ENCODE measurements at regions not wholly inside any gene's neighbourhood (a gene's known extent, or its start where the extent isn't known, plus 50 kb on each side); places are given as distances from the start of the nearest gene placed in this dataset.

GRCh38 chr21:35136106-35136505 is 87.0 kb upstream of the RUNX1 start:
- no TSS peak for BruUV-seq (replicated peaks)
- Histone ChIP-seq H3K9me3 (ENCODE audit: low read length) (no peaks in the 10 kb centered on the region), H3K4me3 (ENCODE audit: low read depth, low read length, poor library complexity, severe bottlenecking) (no peak overlapping the region), H3K4me1 (ENCODE audit: insufficient read depth, low read length, poor library complexity, severe bottlenecking) (peaks cover 19% of the 10 kb centered on the region), H3K79me2 (ENCODE audit: insufficient read depth, low read depth, low read length) (no peaks in the 10 kb centered on the region), H3K4me2 (ENCODE audit: low read length) (no peak overlapping the region), H3K36me3 (ENCODE audit: insufficient read depth, low read length) (no peaks in the 10 kb centered on the region), H2AFZ (ENCODE audit: low read length) (no peak overlapping the region), H3K9me2 (ENCODE audit: insufficient read depth, low read length) (no peaks in the 10 kb centered on the region), H4K20me1 (ENCODE audit: insufficient read depth, low read length) (no peaks in the 10 kb centered on the region), H3K27ac (ENCODE audit: low read depth, low read length, poor library complexity, severe bottlenecking) (no peak overlapping the region)
- POLR2A ChIA-PET = interaction anchor here (1.4 to 1.9 kb wide), 2 partner anchors 16 to 24 kb away, joined by 3 to 6 read pairs; no protein-coding TSS in a partner anchor
- TF ChIP-seq EZH2phosphoT487 (IDR thresholded peaks at IDR 0.05; ENCODE audit: borderline replicate concordance, low read depth, low read length) (no peak), CTCF (conservative IDR thresholded peaks at IDR 0.05; ENCODE audit: low read length) (no peak)
- CTCF ChIA-PET (ENCODE audit: unreplicated experiment) = no interaction called here
- intact Hi-C loops (cut with micrococcal nuclease; ENCODE audit: unreplicated experiment) = no loop called here
- DNase-seq (ENCODE audit: low spot score) = no peak

- no peaks in the 10 kb centered on the region for H3K79me2 ChIP-seq (ENCODE audit: insufficient read depth, low read depth, low read length)
- intact Hi-C loops (cut with micrococcal nuclease; ENCODE audit: unreplicated experiment) = no loop called here
- no peak for DNase-seq (ENCODE audit: low spot score)
- TF ChIP-seq CTCF (conservative IDR thresholded peaks at IDR 0.05; ENCODE audit: low read length) (no peak), EZH2phosphoT487 (IDR thresholded peaks at IDR 0.05; ENCODE audit: borderline replicate concordance, low read depth, low read length) (no peak)
- H3K4me3 ChIP-seq (ENCODE audit: low read depth, low read length, poor library complexity, severe bottlenecking) = no peak overlapping the region
- ChIA-PET CTCF (ENCODE audit: unreplicated experiment) (no interaction called here), POLR2A (interaction anchor here (1.9 kb wide), 1 partner anchor 24 kb away, joined by 6 read pairs; no protein-coding TSS in a partner anchor)
- H3K4me1 ChIP-seq (ENCODE audit: insufficient read depth, low read length, poor library complexity, severe bottlenecking) = peaks cover 15% of the 10 kb centered on the region
- no TSS peak for BruUV-seq (replicated peaks)
- H3K9me2 ChIP-seq (ENCODE audit: insufficient read depth, low read length) = no peaks in the 10 kb centered on the region
- no peaks in the 10 kb centered on the region for H4K20me1 ChIP-seq (ENCODE audit: insufficient read depth, low read length)
- H3K36me3 ChIP-seq (ENCODE audit: insufficient read depth, low read length) = no peaks in the 10 kb centered on the region
- no peaks in the 10 kb centered on the region for H3K9me3 ChIP-seq (ENCODE audit: low read length)
- no peak overlapping the region for H3K27ac ChIP-seq (ENCODE audit: low read depth, low read length, poor library complexity, severe bottlenecking)
- no peak overlapping the region for H3K4me2 ChIP-seq (ENCODE audit: low read length)
- H2AFZ ChIP-seq (ENCODE audit: low read length) = no peak overlapping the region
Observed at GRCh38 chr21:35135481-35135880, 86.4 kb upstream of the RUNX1 start.

GRCh38 chr21:35134309-35134708 is 85.2 kb upstream of the RUNX1 start:
- Histone ChIP-seq H3K36me3 (ENCODE audit: insufficient read depth, low read length) (no peaks in the 10 kb centered on the region; the same call in 1 of the 2 replicates), H3K27ac (ENCODE audit: low read depth, low read length, poor library complexity, severe bottlenecking) (no peak overlapping the region)
- no TSS peak for BruUV-seq (replicated peaks)

More at GRCh38 chr21:35134309-35134708, 85.2 kb upstream of the RUNX1 start:
- CTCF ChIA-PET (ENCODE audit: unreplicated experiment) = no interaction called here
- Histone ChIP-seq H3K4me3 (ENCODE audit: low read depth, low read length, poor library complexity, severe bottlenecking) (no peak overlapping the region), H4K20me1 (ENCODE audit: insufficient read depth, low read length) (no peaks in the 10 kb centered on the region), H2AFZ (ENCODE audit: low read length) (no peak overlapping the region), H3K9me3 (ENCODE audit: low read length) (peaks cover 2% of the 10 kb centered on the region; the same call in 1 of the 2 replicates), H3K4me1 (ENCODE audit: insufficient read depth, low read length, poor library complexity, severe bottlenecking) (peaks cover 12% of the 10 kb centered on the region), H3K4me2 (ENCODE audit: low read length) (no peak overlapping the region), H3K9me2 (ENCODE audit: insufficient read depth, low read length) (no peaks in the 10 kb centered on the region), H3K79me2 (ENCODE audit: insufficient read depth, low read depth, low read length) (no peaks in the 10 kb centered on the region)
- POLR2A ChIA-PET = interaction anchor here (0.6 kb wide), 1 partner anchor 884 kb away, joined by 4 read pairs; no protein-coding TSS in a partner anchor
- TF ChIP-seq EZH2phosphoT487 (IDR thresholded peaks at IDR 0.05; ENCODE audit: borderline replicate concordance, low read depth, low read length) = no peak
- no peak for TF ChIP-seq CTCF (conservative IDR thresholded peaks at IDR 0.05; ENCODE audit: low read length)
- intact Hi-C loops (cut with micrococcal nuclease; ENCODE audit: unreplicated experiment) = no loop called here
- DNase-seq (ENCODE audit: low spot score) = no peak

Data from OCI-LY7 (cell line).